G401 (cell line): ENCODE measurements at regions not wholly inside any gene's neighbourhood (a gene's known extent, or its start where the extent isn't known, plus 50 kb on each side); places are given as distances from the start of the nearest gene placed in this dataset.

Source experiments
- DNase-seq: peaks from one replicate; pipeline ENCODE4 v3.0.0-alpha.2; 2015; ENCODE audit warnings: low spot score
- in situ Hi-C: cut with HindIII; loops from 2 replicates; pipeline ENCODE4 v1.10.0; 2016; ENCODE audit warnings: low sequenced_read_pairs, mixed read lengths

DNA sequence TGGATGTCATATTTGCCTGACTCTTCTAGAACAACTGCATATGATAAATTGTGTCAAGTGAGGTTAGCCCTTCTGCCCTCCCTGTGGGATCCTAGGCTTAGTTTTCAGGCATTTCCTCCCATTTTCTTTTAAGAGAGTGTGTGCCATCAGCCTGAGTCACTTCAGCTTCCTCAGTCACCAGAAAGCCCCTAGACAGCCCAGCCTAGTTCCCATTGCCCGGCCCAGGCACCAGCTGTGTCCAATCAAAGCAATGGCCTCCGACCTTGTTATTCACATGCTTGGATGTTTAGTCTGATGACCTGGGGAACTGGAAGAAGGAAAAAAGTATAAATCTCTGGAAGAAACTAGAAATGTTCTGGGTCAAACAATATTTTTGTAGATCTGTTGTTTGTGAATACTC, 221.9 kb upstream of the LRIG1 start:
- in situ Hi-C loops = no loop called here
- no peak for DNase-seq

DNA sequence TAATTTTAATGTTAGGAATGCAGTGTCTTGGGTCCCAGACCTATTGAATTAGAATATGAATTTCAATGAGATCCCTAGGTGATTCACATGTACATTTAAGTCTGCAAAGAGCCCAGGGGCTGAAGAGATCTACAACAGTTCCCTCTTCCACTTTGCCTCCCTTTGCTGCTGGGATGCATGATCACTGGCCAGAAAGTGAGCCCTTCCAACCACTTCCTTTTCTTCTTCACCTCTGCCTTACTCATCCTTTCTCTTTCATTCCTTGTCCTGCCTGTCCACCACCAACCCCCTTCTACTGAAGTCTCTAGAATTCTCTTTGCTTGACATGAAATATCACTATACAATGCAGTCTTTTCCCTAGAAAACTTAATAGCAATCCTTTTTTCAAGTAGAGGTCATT, 222.4 kb upstream of the LRIG1 start:
- no peak for DNase-seq
- in situ Hi-C loops = no loop called here

DNA sequence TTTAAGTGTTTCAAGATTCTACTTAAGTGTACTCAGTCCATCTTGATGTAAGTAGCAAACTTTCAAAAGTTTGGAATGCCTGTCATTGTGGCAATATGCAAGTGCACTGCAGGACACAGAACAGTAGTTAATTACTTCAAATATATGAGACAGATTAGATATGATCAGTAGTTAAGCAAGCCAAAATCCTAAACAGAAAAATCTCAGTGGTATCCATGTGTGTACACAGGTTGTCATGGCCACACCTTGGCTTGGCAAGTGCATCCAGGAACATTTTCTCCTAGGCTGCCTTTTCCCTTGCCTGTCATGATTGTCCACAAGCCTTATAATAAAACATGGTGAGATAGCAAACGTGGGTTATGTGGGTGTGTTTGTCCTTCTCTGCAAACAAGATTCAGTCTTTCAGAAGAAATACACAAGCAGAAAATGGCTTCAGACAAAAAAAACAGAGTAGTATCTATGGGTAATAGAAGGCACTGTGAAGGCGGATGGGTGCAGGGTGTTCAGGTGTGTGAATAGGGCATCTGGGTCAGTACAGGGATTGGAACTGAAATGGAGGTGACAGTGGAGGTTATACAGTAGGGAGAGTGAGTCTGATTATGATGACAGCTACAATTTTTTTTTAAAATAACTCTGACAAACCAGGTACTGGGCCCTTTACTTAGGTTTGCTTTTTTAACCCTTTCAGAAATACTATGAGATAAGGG, 229.0 kb upstream of the LRIG1 start:
- in situ Hi-C loops = no loop called here
- no peak for DNase-seq

DNA sequence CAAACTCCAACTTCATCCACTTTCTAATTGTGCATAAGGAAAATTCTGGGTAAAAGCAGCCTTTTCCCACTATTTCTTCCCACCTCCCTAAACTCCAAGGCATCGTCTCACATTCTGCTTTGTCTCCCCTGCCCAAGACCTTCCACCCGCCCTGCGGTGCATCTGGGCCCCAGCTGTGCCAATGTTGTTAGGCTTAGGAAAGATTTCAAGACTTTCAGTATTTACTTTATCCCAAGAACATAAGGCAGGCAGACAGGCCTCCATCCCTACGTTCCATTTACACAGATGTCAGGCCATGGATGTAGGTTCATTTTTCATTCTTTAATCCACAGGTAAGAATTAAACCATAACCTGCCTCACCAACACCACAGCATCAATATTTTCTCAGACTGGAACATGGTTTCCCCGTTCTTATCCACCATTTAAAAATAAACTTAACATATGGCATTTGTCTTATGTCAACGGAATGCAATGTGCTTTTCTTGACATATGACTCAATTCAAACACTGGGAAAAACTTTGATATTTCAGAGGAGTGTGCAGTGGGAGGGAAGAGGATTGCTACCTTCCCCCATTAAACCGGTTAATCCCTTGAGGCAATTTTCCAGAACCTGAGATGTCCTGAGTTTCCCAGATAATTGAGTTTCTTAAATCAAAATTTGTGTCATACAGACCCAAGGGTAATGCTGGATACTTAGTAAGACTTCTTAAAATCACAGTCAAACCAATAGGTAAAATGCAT, 238.0 kb upstream of the LRIG1 start:
- in situ Hi-C loops = no loop called here
- DNase-seq = no peak

DNA sequence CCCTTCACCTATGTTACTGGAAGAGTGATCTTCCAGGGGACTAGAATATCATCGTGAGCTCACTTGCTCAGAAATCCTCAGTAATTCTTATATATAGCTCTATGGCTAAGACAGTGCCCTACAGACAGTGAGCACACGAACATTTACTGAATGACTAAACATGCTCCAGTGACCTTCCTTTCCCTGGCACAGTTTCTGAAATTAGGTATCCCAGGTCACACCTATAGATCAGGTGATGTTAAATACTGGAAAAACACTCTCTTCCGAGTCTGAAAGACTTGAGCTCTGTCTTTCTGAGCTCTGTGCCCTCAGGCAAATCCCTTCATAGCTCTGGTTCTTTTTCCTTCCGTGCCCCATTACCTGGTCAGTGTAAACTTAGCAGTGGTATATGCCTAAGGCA, 239.4 kb upstream of the LRIG1 start:
- in situ Hi-C loops = no loop called here
- no peak for DNase-seq

DNA sequence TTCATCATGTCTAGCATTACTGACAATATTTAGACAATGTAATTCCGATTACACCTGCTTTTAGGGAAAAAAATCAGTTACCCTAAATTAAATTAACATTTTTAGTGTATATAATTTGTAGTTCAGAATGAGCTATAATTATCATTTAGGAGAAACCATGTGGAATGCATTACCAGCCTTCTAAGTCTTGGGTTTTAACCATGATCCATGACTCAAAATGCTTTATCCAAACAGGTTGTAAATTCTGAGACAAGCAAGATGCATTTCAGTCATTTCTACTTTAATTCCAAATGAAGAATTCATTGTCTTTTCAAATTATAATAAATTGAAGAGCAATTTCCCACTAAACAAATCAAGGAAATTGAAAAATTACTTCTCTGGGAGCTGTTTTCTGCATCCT, 243.7 kb upstream of the LRIG1 start:
- in situ Hi-C loops = no loop called here
- DNase-seq = no peak

DNA sequence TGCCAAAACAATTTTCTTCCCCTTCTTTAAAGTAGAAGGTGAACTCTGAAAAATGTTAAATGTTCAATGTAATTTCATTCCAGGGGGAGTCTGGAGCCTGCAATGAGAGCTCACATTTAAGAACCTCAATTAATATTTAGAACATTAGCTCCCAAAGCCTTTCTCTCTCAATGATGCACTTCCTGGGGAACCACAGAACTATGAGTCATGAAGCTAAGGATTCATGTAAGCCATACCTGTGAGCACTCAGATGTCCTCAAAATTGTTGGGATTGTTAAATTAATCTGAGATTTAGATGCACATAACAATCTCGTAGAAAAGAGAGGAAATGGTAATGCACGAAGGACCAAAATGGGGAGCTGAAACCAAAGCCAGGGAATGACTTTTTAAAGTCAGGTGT, 244.2 kb upstream of the LRIG1 start:
- in situ Hi-C loops = no loop called here

DNA sequence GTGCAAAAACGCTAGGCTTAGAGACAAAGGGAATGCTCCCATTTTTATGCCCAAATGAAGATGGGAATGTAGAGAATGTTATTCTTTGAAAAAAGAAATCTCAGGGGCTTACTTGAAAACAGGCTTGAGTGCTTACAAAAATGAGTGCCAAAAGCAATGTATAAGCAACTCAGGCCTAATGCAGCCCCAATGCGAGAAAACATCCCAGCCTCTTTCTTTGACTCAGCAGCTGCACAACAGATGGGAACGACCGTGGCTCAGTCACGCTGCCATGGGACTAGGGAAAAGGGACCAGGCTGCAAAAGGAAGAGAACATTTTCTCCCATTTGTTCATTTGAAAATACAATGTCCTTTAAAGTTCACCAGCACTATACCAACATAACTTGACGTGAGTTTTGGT, 246.4 kb upstream of the LRIG1 start:
- in situ Hi-C loops = no loop called here
- no peak for DNase-seq

More for the DNA sequence above, 244.2 kb upstream of the LRIG1 start:
- no peak for DNase-seq

DNA sequence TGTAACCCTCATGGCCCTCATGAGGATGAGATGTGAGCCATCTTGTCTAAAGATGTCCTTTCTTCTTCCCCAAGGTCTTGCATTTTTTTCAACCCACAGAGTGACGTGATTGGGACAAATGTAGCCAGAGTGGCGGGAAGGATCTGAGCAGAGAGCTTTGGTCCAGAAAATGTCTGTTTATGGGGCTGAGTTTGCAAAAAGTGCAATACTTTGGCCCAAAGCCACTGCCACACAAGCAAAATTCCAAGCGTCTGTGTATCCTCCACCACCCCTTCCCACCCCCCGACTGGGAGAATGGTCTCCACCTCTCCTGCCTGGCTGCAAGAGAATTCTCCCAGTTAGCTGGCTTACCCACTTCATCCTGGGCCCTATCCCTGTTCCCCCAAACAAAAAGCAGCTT, 246.9 kb upstream of the LRIG1 start:
- DNase-seq = no peak
- in situ Hi-C loops = no loop called here

DNA sequence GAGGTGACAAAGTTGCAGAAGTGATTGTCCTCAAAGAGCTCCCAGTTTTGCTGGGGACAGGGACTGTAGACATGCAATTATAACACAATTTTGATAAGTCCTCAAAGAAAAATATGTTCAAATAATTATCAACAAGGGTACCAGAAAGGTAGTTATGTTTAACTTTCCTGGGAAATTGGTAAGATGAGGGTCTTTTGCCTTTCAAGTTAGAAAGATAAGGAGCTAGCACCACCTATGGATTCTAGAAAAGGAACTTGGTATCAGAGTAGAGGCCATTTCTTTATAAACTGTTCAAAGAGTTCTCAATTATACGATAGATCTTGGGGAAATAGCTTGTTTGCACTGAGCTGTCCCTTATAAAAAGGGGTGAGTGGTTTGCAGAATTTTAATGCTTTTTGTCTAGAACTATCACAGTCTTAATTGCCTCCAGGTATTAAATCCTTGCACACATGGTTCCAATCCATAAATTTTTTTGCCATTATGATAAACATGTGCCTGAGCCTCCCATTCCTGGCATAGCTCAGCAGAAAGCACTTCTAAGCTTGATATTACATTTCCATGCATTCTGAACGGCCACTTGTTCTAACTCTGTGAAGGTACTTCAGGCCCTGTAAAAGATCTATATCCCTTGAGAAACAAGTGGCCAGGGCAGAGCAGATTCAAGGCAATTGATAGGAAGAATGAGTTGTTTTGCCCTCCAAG, 247.5 kb upstream of the LRIG1 start:
- in situ Hi-C loops = no loop called here
- DNase-seq = no peak

DNA sequence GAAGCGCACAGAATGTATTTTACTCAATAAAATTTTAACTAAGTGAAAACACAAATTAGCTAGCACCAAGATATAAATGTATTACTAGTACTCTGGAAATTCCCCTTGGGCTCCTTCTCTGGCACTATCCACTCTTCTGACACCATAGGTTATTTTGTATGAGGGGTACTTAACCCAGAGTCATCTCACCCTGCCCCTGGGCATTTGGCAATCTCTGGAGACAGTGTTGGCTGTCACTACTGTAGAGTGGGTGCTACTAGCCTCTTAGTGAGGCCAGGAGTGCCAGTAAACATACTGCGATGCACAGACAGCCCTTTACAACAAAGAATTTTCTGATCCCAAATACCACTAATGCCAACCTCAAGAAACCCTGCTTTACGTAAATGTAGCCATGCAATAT, 246.3 kb upstream of the KBTBD8 start:
- in situ Hi-C loops = no loop called here

DNA sequence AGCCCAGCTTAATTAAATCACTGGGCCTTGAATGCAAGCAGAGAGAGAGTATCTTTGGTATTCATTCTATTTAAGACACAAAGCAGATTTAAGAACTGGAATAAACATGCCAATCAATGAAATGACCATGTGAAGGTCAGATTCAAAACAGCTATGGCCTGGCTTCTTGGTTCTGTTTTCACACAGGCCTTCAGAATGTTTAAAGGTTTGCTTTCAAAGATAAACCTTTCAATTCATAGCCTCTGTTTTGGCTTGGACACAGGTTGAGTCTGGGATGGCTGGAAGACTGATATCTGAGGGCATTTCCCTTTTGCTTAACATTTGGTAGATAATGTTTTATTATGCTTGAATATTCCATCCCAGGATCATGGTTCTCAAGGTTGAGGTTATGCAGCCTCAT, 244.4 kb upstream of the KBTBD8 start:
- in situ Hi-C loops = no loop called here
- no peak for DNase-seq

More for the DNA sequence above, 246.3 kb upstream of the KBTBD8 start:
- DNase-seq = no peak

DNA sequence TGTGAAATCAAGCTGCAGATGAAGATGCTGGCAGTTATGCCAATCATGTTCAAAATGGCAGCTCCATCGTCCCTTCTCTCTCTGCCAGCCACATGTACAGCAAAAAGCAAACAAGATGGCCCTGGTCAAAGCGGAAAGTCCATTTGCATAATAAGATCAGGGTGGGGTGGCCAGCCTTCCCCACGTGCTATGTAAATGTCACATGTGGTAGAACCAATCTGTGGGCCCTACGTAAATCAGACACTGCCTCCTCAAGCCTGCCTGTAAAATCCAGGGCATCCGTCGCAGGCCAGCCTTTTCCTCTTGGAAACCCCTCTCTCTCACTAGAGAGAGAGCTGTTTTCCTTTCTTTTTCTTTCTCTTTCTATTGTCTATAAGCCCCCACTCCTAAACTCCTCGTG, 243.5 kb upstream of the KBTBD8 start:
- DNase-seq = no peak
- in situ Hi-C loops = no loop called here

DNA sequence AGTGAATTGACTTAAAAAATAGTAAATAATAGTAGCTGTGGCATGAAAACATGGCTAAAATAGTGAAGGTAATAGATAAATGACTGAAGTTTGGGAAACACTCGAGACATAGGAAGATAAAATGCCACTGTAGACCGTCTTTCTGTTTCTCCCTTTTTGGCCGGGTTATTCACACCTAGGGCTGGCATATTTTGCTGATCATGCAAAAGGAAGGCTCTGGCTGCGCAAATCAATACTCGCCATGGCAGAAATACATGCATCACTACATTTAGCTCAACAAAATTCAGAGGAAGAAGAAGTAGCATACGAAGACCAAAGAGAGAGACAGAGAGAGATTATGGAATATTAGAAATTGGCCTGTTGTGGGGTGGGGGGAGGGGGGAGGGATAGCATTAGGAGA, 242.2 kb upstream of the KBTBD8 start:
- DNase-seq = no peak
- in situ Hi-C loops = no loop called here

DNA sequence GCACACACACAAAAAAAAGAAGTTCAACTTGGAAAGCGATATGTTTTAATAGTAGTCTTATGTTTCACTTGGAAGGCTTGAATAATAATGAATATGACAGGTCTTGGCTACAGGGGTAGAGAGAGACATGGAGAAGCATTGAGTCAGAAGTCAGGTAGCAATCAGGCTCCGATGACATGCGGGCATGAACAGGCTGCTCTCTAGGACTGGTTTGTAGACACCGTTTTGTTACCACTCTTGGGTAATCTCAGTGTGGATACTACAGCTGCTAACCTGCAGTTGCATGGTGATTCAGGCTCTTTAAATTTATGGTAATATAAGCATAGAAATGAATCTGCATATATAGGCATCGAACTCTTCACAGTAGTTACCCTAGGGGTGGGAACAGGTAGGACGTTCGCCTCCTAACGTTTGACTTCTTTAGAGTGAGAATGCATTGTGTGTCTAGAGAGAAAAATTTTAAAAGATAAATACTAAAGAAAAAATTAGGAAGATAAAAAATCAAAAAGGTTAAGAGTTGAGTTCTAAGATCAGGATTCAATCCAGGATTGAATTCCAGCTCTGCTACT, 241.6 kb upstream of the KBTBD8 start:
- no peak for DNase-seq

DNA sequence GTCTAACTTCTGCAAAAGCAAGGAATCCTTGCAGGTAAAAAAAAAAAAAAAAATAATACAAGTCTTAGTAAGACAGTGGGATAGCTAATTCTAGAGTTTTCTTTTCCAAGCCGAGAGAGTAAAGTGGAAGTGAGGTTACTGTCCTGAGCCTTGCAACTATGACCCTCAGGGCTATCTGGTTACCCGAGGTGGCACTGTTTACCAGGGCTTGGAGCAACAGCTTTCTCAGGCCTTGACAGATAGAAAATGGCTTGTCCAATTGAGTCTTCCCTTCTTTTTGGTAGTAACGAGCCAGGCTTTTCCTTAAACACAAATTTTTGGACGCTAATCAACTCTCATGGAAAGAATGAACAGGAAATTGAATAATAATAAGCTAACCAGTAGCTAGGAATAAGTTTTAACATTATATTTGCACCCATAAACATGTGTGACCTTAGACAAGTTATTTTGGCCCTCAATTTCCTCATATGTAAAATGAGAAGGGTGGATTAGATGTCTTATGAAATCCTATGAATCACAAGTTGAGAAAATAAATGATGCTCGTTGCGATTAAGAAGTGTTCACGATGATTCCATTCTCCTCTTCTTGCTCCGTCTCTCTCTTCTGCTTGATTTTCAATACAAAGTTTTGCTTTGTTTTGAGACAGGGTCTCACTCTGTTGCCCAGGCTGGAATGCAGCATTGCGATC, 236.9 kb upstream of the KBTBD8 start:
- DNase-seq = no peak
- in situ Hi-C loops = no loop called here

More for the DNA sequence above, 241.6 kb upstream of the KBTBD8 start:
- in situ Hi-C loops = no loop called here

DNA sequence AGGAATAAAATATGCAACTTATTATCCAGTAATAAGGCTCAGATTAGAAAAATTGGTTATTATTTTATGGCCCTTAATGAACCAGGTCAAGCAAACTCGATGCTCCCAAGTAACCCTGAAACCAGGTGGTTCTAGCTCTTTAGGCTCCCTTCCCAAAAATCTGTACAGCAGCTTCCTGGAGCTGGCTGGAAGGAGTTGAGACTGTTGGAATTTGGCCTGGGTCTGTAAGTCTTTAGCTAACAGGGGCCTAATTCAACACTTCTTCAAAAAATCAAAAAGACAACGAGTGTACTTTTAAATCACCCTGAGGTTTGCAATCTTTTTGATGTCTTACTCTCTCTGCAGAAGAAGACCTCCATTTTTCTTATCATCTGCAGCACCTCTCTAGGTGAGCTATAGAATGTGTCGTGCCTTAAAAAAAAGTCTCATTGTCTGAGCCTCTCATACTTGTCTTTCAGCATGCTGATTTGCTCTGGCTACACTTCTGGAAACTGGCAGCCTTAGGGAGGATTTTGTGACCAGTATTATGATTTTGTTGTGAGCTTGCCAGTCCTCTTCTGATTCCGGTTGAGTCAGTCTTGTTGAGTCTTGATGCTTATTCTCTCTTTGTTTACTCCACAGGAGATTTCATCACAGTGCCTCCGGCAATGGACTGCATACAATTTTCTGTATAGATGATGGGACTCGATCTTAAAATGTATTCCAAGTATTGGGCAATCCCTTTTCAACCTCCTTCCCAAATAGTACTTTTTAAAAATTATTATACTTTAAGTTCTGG, 235.0 kb upstream of the KBTBD8 start:
- in situ Hi-C loops = no loop called here
- peak; percentile 21 for DNase-seq

DNA sequence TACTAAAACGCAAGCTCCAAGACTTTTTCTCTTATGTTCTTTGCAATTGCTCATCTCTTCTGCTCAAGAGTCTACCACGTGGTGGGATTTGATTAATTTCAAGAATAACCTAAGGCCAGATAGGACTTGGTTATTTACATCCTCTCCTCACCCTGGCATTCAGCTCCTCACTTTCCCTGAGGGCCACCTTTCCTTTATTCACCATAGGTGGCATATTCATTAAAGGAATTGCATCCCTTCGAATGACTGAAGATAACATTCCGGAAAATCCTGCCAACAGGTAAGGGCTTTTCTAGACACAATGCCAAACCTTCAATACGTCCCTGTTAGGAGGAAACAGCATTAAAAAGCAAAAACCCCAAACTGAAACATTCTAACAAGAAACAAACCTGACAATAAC, 220.0 kb upstream of the KBTBD8 start:
- in situ Hi-C loops = no loop called here
- no peak for DNase-seq

DNA sequence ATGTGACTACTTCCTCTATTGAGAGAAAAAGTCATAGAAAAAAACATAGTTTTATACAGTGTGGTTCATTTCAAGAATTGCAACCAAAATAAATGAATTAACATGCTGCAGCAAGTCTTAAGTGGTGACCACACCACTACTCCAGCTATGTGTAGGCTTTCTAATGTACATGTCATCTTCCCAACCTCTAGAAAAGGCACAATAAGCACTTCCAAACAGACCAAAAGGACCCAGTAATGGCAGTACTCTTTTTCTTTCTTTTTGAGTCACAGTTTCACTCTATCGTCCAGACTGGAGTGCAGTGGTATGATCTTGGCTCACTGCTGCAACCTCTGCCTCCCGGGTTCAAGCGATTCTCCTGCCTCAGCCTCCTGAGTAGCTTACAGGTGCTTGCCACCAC, 219.3 kb upstream of the KBTBD8 start:
- in situ Hi-C loops = no loop called here
- DNase-seq = no peak
